ENCODE measurements at regions not wholly inside any gene's neighbourhood (a gene's known extent, or its start where the extent isn't known, plus 50 kb on each side); places are given as distances from the start of the nearest gene placed in this dataset.

DNA sequence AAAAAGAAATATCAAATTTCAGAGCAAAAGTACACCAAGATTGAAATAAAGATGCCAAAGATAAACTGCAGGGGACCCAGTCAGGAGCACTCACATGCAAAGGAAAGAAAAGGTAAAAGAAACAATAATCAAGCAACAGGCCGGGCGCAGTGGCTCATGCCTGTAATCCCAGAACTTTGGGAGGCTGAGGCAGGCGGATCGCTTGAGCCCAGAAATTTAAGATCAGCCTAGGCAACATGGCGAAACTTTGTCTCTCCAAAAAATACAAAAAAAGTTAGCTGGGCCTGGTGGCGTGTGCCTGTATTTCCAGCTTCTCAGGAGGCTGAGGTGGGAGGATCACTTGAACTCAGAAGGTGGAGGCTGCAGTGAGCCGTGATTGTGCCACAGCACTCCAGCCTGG is 107.6 kb upstream of the SMURF2 start:
- Histone ChIP-seq H3K4me1 (peaks cover 3 to 40% (median 4%) of the 10 kb centered on the region in 3 donors), H3K27me3 (no peaks in the 10 kb centered on the region), H3K4me3 (no peak overlapping the region), H3K9me3 (no peaks in the 10 kb centered on the region), H3K27ac (no peak overlapping the region), H3K36me3 (peaks cover 0 to 40% (median 0%) of the 10 kb centered on the region in 3 donors)
- intact Hi-C loops (cut with DNase I), result no loop called here
- no peak for DNase-seq
- no peak for TF ChIP-seq POLR2A (IDR thresholded peaks at IDR 0.05)
- no peak for TF ChIP-seq CTCF (IDR thresholded peaks at IDR 0.05)
- 96 to 99% methylated on average over 7 of the region's 7 CpGs for WGBS, 2 donors

- H3K27me3 ChIP-seq, result no peaks in the 10 kb centered on the region
- TF ChIP-seq CTCF (IDR thresholded peaks at IDR 0.05) (no peak), POLR2A (IDR thresholded peaks at IDR 0.05) (no peak)
- no peaks in the 10 kb centered on the region for H3K9me3 ChIP-seq
- H3K4me1 ChIP-seq, result peaks cover 0 to 24% (median 0%) of the 10 kb centered on the region in 3 donors
- no peak overlapping the region for H3K4me3 ChIP-seq
- peaks cover 0 to 61% (median 0%) of the 10 kb centered on the region in 3 donors for H3K36me3 ChIP-seq
- no peak for DNase-seq
- intact Hi-C loops (cut with DNase I), result no loop called here
- WGBS, 2 donors, result 78 to 86% methylated on average over 2 to 3 of the region's 11 CpGs
- no peak overlapping the region for H3K27ac ChIP-seq
Measured at GRCh38 chr17:64767269-64767997, 105.3 kb upstream of the SMURF2 start.

DNA sequence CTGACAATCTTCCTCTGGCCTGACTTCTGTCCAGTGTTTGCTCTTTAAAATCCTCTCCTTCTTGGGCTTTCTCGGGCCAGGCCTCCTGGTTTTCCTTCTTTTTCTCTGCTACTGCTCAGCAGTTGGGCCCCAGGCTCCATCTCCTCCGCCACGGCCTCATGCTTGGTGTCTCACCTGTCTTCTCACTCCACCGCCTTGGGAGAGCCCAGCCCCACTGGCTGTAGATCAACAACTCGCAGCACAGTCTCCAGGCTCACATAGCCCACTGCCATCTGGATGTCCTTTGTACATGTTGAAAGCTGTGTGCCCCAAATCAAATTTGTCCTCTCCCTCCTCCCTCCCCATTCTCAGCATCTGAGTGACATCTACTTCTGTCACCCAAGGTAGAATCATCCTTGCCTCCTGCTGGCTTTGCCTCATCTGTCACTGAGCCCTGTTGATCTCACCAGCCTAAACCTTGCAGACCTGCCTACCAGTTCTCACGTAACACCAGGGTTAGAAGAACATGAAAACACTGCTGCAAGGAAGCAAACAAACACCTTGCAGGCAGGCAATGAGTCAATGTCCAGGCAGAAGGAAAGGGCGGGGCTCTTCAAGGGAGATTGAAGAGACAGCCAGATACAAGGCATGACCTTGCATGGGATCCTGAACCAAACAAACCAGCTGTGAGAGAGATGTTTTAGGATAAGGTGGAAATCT is 103.2 kb upstream of the SMURF2 start:
- peaks cover 3 to 64% (median 5%) of the 10 kb centered on the region in 3 donors for H3K36me3 ChIP-seq
- H3K27me3 ChIP-seq, result no peaks in the 10 kb centered on the region
- TF ChIP-seq POLR2A (IDR thresholded peaks at IDR 0.05) (no peak), CTCF (IDR thresholded peaks at IDR 0.05) (no peak)
- peaks cover 0 to 24% (median 0%) of the 10 kb centered on the region in 3 donors for H3K4me1 ChIP-seq
- peak overlapping the region in 2 of 4 donors; percentile 38 to 41 for H3K27ac ChIP-seq
- no peaks in the 10 kb centered on the region for H3K9me3 ChIP-seq
- H3K4me3 ChIP-seq, result no peak overlapping the region
- 89 to 90% methylated on average over 7 of the region's 7 CpGs for WGBS, 2 donors
- intact Hi-C loops (cut with DNase I), result no loop called here
- no peak for DNase-seq

GRCh38 chr17:64750891-64751677 is 89.0 kb upstream of the SMURF2 start:
- TF ChIP-seq CTCF (IDR thresholded peaks at IDR 0.05) (no peak), POLR2A (IDR thresholded peaks at IDR 0.05) (no peak)
- 89 to 92% methylated on average over 14 of the region's 14 CpGs for WGBS, 2 donors
- H3K4me3 ChIP-seq, result no peak overlapping the region
- no peak overlapping the region for H3K27ac ChIP-seq
- peaks cover 13 to 86% (median 15%) of the 10 kb centered on the region in 3 donors for H3K36me3 ChIP-seq
- H3K9me3 ChIP-seq, result no peaks in the 10 kb centered on the region
- intact Hi-C loops (cut with DNase I), result no loop called here
- no peaks in the 10 kb centered on the region for H3K27me3 ChIP-seq
- no peak for DNase-seq
- no peaks in the 10 kb centered on the region for H3K4me1 ChIP-seq
